ENCODE measurements at regions not wholly inside any gene's neighbourhood (a gene's known extent, or its start where the extent isn't known, plus 50 kb on each side); places are given as distances from the start of the nearest gene placed in this dataset.

DNA sequence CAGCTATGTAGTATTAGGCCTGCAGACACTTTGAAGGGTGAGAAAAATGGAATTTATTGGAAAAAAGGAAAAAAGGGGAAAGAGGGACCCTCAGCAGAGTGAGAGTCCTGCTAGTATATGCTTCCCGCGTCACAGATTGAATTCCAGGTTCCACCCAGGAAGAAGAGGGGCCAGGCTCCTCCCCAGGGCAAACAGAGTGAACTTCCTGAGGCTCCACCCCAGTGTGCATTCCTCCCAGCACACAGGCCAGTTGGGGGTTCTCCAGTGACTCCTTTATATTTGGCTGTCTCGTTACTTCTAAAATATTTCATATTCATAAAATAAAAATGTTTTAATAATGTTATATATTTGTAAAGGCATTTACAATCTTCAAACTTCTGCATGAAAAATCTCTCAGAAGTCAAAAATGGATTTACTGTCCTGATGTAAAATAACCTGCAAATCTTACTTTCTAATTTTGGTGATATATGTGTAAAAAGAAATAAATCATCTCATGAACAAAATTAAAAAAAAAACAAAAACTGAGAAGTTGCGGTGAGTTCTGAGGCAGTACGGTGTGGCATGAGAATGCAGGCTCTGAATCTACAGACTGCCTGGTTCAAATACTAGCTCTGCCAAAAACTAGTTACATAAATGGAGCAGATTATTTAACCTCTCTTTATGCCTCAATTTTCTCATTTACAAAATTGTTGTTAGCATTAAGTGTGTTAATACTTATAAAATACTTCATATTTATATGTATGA, 175.8 kb upstream of the P2RY1 start:
- no peak for ATAC-seq
- no peak for TF ChIP-seq SNAI2 (CRISPR knock-in tag; IDR thresholded peaks at IDR 0.05)
- TF ChIP-seq BACH2 (CRISPR knock-in tag; IDR thresholded peaks at IDR 0.05; ENCODE audit: borderline replicate concordance) = no peak
- TF ChIP-seq RARB (CRISPR knock-in tag; IDR thresholded peaks at IDR 0.05) = no peak
- no peak for TF ChIP-seq OSR1 (CRISPR knock-in tag; IDR thresholded peaks at IDR 0.05)
- no peak for TF ChIP-seq PPARA (CRISPR knock-in tag; IDR thresholded peaks at IDR 0.05; ENCODE audit: borderline replicate concordance)
- no peak for TF ChIP-seq ZFP30 (CRISPR knock-in tag; IDR thresholded peaks at IDR 0.05)
- no peak for TF ChIP-seq ISL1 (CRISPR knock-in tag; IDR thresholded peaks at IDR 0.05)
- TF ChIP-seq ZNF70 (CRISPR knock-in tag; IDR thresholded peaks at IDR 0.05) = no peak
- TF ChIP-seq ZC3H10 (CRISPR knock-in tag; IDR thresholded peaks at IDR 0.05) = no peak
- TF ChIP-seq TOX (CRISPR knock-in tag; IDR thresholded peaks at IDR 0.05; ENCODE audit: borderline replicate concordance) = no peak
- TF ChIP-seq TCF4 (CRISPR knock-in tag; IDR thresholded peaks at IDR 0.05; ENCODE audit: borderline replicate concordance) = no peak
- TF ChIP-seq, protein P1, sequence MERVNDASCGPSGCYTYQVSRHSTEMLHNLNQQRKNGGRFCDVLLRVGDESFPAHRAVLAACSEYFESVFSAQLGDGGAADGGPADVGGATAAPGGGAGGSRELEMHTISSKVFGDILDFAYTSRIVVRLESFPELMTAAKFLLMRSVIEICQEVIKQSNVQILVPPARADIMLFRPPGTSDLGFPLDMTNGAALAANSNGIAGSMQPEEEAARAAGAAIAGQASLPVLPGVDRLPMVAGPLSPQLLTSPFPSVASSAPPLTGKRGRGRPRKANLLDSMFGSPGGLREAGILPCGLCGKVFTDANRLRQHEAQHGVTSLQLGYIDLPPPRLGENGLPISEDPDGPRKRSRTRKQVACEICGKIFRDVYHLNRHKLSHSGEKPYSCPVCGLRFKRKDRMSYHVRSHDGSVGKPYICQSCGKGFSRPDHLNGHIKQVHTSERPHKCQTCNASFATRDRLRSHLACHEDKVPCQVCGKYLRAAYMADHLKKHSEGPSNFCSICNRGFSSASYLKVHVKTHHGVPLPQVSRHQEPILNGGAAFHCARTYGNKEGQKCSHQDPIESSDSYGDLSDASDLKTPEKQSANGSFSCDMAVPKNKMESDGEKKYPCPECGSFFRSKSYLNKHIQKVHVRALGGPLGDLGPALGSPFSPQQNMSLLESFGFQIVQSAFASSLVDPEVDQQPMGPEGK (CRISPR knock-in tag; IDR thresholded peaks at IDR 0.05; ENCODE audit: borderline replicate concordance) = no peak
- TF ChIP-seq TSHZ2 (CRISPR knock-in tag; IDR thresholded peaks at IDR 0.05) = no peak
- TF ChIP-seq CSDC2 (CRISPR knock-in tag; IDR thresholded peaks at IDR 0.05) = no peak
- no peak for TF ChIP-seq ZNF565 (CRISPR knock-in tag; conservative IDR thresholded peaks at IDR 0.05; ENCODE audit: low read depth)
- TF ChIP-seq ZNF8 (CRISPR knock-in tag; IDR thresholded peaks at IDR 0.05) = no peak
- no peak for TF ChIP-seq ARNTL (CRISPR knock-in tag; IDR thresholded peaks at IDR 0.05; ENCODE audit: borderline replicate concordance, low read depth)
- no peak for TF ChIP-seq CREB5 (CRISPR knock-in tag; IDR thresholded peaks at IDR 0.05; ENCODE audit: low read depth)
- TF ChIP-seq CSRNP3 (CRISPR knock-in tag; IDR thresholded peaks at IDR 0.05) = no peak
- TF ChIP-seq, protein P2, sequence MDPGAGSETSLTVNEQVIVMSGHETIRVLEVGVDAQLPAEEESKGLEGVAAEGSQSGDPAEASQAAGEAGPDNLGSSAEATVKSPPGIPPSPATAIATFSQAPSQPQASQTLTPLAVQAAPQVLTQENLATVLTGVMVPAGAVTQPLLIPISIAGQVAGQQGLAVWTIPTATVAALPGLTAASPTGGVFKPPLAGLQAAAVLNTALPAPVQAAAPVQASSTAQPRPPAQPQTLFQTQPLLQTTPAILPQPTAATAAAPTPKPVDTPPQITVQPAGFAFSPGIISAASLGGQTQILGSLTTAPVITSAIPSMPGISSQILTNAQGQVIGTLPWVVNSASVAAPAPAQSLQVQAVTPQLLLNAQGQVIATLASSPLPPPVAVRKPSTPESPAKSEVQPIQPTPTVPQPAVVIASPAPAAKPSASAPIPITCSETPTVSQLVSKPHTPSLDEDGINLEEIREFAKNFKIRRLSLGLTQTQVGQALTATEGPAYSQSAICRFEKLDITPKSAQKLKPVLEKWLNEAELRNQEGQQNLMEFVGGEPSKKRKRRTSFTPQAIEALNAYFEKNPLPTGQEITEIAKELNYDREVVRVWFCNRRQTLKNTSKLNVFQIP (CRISPR knock-in tag; IDR thresholded peaks at IDR 0.05; ENCODE audit: borderline replicate concordance, low read depth) = no peak

GRCh38 chr3:152662157-152662556, 172.8 kb upstream of the P2RY1 start:
- ATAC-seq = no peak
- TF ChIP-seq PPARA (CRISPR knock-in tag; IDR thresholded peaks at IDR 0.05; ENCODE audit: borderline replicate concordance) = no peak

DNA sequence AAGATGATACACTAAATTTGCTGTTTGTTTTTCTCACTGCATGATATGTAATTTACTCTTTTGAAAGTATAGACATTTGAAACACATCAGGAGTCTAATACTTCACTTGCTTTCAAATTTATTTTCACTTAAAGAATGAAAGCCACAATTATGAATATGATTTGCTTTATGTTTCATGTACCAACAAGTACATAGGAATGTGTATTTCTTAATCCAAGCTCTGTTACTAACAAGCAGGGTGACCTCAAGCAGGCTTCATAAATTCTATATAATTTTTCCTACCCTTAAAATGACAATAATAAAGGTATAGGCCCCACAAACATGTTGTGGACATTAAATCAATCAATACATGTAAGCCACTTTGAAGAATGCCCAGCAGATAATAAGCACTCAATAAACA, 170.2 kb upstream of the P2RY1 start:
- ATAC-seq = no peak
- no peak for TF ChIP-seq CSRNP3 (CRISPR knock-in tag; IDR thresholded peaks at IDR 0.05)
- TF ChIP-seq, protein P1 (CRISPR knock-in tag; IDR thresholded peaks at IDR 0.05; ENCODE audit: borderline replicate concordance) = no peak
- TF ChIP-seq CREB5 (CRISPR knock-in tag; IDR thresholded peaks at IDR 0.05; ENCODE audit: low read depth) = no peak
- no peak for TF ChIP-seq GLIS3 (CRISPR knock-in tag; IDR thresholded peaks at IDR 0.05)
- no peak for TF ChIP-seq PPARA (CRISPR knock-in tag; IDR thresholded peaks at IDR 0.05; ENCODE audit: borderline replicate concordance)
- TF ChIP-seq ARNTL (CRISPR knock-in tag; IDR thresholded peaks at IDR 0.05; ENCODE audit: borderline replicate concordance, low read depth) = no peak
- no peak for TF ChIP-seq ZC3H10 (CRISPR knock-in tag; IDR thresholded peaks at IDR 0.05)
- no peak for TF ChIP-seq CSDC2 (CRISPR knock-in tag; IDR thresholded peaks at IDR 0.05)

Data from SK-N-SH treated with all-trans-retinoic acid at 6 μM for 48 hours (cell line).